ENCODE measurements at regions not wholly inside any gene's neighbourhood (a gene's known extent, or its start where the extent isn't known, plus 50 kb on each side); places are given as distances from the start of the nearest gene placed in this dataset.

GRCh38 chrX:67922966-67923365, 379.1 kb downstream of the AR start:
- TF ChIP-seq CTCF (IDR thresholded peaks at IDR 0.05; ENCODE audit: low read depth, low read length) (no peak), POLR2A (IDR thresholded peaks at IDR 0.05; ENCODE audit: extremely low read depth, insufficient read length) (no peak), MAX (IDR thresholded peaks at IDR 0.05; ENCODE audit: low read depth, low read length) (no peak), MYC (IDR thresholded peaks at IDR 0.05; ENCODE audit: low read depth, low read length) (no peak)

Measured in NB4 (cell line).